AG09309 (cell line): ENCODE measurements at regions not wholly inside any gene's neighbourhood (a gene's known extent, or its start where the extent isn't known, plus 50 kb on each side); places are given as distances from the start of the nearest gene placed in this dataset.

ENCODE experiments used
- DNase-seq: peaks from one replicate; pipeline ENCODE4 v3.0.0-alpha.2; 2010; ENCODE audit warnings: low read depth
- H3K4me3 ChIP-seq: 2 replicates; pipeline ENCODE4 v1.5.1; 2011; ENCODE audit warnings: mild to moderate bottlenecking, low read depth, low read length, moderate library complexity; ENCODE audit not compliant: control insufficient read depth
- TF ChIP-seq, protein P1 (sequence below): IDR thresholded peaks from 2 replicates; pipeline ENCODE4 v1.5.1; 2011; ENCODE audit warnings: mild to moderate bottlenecking, low read depth, low read length, inconsistent platforms; ENCODE audit not compliant: insufficient read depth, control insufficient read depth; ENCODE audit errors: missing control alignments

DNA sequence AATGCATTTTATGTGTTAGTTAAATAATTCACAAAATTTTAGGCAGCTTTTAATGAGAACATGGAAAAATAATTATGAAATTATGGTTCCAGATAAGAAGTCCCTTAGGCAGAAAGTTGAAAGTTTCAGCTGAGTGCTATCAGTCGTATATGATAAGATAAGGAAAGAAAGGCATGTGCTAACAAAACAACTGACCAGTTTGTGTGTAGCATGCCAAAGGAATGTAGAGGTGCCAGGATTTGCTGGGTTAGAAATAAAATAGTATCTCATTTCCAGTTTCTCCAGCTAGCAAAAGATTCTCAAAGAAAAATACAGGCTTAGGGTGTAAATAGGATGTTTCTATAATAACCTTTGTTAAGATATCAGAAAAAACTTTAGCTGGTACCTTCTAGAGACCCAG lies 1044.5 kb upstream of the CDH8 start:
- TF ChIP-seq, protein P1, sequence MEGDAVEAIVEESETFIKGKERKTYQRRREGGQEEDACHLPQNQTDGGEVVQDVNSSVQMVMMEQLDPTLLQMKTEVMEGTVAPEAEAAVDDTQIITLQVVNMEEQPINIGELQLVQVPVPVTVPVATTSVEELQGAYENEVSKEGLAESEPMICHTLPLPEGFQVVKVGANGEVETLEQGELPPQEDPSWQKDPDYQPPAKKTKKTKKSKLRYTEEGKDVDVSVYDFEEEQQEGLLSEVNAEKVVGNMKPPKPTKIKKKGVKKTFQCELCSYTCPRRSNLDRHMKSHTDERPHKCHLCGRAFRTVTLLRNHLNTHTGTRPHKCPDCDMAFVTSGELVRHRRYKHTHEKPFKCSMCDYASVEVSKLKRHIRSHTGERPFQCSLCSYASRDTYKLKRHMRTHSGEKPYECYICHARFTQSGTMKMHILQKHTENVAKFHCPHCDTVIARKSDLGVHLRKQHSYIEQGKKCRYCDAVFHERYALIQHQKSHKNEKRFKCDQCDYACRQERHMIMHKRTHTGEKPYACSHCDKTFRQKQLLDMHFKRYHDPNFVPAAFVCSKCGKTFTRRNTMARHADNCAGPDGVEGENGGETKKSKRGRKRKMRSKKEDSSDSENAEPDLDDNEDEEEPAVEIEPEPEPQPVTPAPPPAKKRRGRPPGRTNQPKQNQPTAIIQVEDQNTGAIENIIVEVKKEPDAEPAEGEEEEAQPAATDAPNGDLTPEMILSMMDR = no peak
- H3K4me3 ChIP-seq = no peak overlapping the region
- DNase-seq = no peak

DNA sequence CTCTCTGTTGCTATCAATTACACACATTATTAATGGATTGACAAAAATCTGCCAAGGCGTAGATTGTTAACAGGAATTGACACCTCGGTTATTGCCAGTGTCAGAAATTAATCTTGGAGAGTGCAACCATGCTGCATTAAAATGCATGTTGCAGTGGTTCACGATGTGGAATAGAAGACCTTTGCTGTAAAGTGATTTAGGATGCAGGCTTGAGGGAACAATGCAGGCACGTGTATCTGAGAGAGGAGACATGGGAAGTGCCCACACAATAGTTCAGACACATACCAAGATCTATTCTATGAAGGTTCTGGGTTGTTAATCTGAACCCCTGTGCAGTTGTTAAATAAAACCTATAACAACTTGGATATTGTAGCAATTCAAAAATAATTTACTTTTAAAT lies 1032.8 kb upstream of the CDH8 start:
- H3K4me3 ChIP-seq = no peak overlapping the region
- no peak for DNase-seq
- TF ChIP-seq, protein P1 = no peak

DNA sequence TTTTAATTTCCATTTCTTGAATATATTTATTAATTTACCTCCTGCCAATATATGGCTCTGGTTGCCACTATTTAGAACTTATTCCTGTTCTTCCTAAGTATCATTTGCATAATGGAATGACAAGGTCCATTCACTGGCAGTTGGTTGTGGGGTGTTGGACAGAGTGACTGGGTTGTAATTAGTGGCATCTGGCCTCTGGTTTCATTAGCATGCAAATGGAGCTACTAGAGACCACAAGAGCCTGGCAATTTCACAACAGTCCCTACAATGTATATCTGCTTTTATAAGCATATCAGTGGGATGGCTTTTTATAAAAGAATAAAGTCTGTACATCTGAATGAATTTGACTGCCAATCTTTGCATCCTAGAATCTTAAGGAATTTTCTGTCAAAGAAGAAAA lies 1030.9 kb upstream of the CDH8 start:
- TF ChIP-seq, protein P1 = no peak

DNA sequence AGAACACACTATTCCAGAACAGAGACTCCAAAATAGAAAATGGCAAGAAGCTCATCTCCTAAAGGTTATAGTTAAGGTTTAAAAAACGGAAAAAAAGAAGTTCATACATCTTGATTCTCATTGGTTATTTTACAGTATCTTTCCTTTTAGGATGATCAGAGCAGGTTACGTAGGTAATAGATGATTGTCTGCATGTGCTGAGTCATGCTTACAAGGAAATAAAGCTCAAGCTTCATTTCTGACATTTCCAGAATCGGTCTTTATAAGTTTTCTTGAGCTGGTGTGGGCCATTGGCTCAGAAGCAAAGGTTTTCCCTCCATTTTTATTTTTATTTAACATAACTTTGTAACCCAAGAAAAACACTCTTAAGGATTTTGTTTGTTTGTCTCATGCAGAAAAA lies 1030.3 kb upstream of the CDH8 start:
- no peak overlapping the region for H3K4me3 ChIP-seq
- TF ChIP-seq, protein P1 = no peak
- no peak for DNase-seq

More for the DNA sequence above, 1030.9 kb upstream of the CDH8 start:
- no peak for DNase-seq
- no peak overlapping the region for H3K4me3 ChIP-seq

DNA sequence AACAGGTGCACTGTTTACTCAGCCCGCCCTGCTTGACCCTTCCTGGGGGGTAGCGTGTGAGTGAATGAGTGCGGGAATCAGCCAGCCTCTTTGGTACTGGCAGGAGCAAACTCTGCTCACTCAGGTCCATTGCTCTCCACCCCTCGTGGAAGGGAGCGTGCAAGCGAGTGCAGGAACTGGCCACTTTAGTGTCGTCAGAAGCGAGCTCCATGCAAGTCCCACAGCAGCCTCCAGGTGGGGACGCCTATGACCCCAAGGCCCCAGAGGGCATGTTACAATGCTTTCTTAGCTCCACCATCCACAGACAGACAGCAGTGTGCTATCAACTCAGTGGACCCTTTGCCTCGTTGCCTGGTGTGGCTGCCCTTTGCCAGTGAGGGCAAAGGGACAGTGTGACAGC lies 1025.1 kb upstream of the CDH8 start:
- no peak overlapping the region for H3K4me3 ChIP-seq
- DNase-seq = no peak
- TF ChIP-seq, protein P1 = no peak

DNA sequence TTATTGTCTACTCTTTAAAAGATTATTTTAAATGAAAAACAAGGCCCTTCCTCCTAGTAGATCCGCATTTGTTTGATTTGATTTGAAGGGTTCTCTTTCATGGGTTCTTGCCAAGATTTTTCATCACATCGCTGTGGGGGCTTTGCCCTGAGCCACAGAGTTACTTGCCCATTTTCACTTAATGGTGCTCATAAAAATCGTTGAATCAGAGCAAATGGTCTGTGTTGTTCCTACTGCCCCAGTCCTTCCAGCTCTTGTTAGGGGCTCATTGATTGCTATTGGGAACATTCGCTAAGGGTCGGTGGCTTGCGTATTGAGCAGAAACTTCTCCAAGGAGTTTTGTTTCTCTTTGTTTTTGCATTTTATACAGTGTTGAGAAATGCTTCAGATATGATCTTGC lies 1023.4 kb upstream of the CDH8 start:
- TF ChIP-seq, protein P1 = no peak
- DNase-seq = no peak
- H3K4me3 ChIP-seq = no peak overlapping the region

DNA sequence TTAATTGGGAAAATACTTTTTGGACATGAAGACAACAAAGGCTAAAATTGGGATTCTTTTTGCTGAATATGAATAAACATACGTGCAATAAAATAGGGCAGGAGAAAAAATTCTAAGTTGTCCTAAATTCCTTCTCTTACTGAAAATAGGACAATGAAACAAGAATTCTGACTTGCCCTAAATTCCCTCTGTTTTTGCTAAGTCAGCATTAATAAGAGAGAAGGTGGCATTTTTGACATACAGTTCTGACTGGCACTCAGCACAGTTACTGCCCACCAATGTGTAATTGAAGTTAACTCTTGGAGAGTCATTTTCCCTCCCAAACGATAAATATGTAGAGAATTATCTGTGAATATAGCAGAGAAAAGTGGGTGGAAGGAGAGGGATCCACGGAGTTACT lies 1021.1 kb upstream of the CDH8 start:
- TF ChIP-seq, protein P1 = no peak

More for the DNA sequence above, 1021.1 kb upstream of the CDH8 start:
- DNase-seq = no peak
- no peak overlapping the region for H3K4me3 ChIP-seq
